ENCODE measurements at regions not wholly inside any gene's neighbourhood (a gene's known extent, or its start where the extent isn't known, plus 50 kb on each side); places are given as distances from the start of the nearest gene placed in this dataset.

GRCh38 chr4:110963662-110964280 lies 340.9 kb upstream of the PITX2 start:
- H3K27ac ChIP-seq (ENCODE audit: low read length), result no peak overlapping the region
- no peak overlapping the region for H3K9ac ChIP-seq (ENCODE audit: low read depth, low read length)
- ATAC-seq (ENCODE audit: insufficient read depth, low read depth) (no peak), DNase-seq (no peak)
- H3K27me3 ChIP-seq (ENCODE audit: insufficient read depth, low read length, poor library complexity), result no peaks in the 10 kb centered on the region
- no peaks in the 10 kb centered on the region for H3K4me1 ChIP-seq (ENCODE audit: insufficient read depth, low read length)
- no peak overlapping the region for H2AFZ ChIP-seq (ENCODE audit: low read depth, low read length)
- H3K79me2 ChIP-seq (ENCODE audit: insufficient read depth, low read length), result no peaks in the 10 kb centered on the region
- H3K4me3 ChIP-seq (ENCODE audit: low read depth in 1 of 2, low read length in 2 of 2), result no peak overlapping the region
- H4K20me1 ChIP-seq (ENCODE audit: insufficient read depth, low read length), result no peaks in the 10 kb centered on the region
- no peaks in the 10 kb centered on the region for H3K9me3 ChIP-seq (ENCODE audit: insufficient read depth, low read length, severe bottlenecking)
- H3K4me2 ChIP-seq (ENCODE audit: insufficient read depth, low read length), result no peak overlapping the region
- TF ChIP-seq CTCF (IDR thresholded peaks at IDR 0.05; ENCODE audit: borderline replicate concordance, extremely low read depth, low read length, poor library complexity, severe bottlenecking) (no peak), EZH2 (IDR thresholded peaks at IDR 0.05; ENCODE audit: borderline replicate concordance, low read depth, low read length, severe bottlenecking) (no peak)
- H3K36me3 ChIP-seq (ENCODE audit: insufficient read depth, low read length), result no peaks in the 10 kb centered on the region

- H3K4me2 ChIP-seq (ENCODE audit: insufficient read depth, low read length), result no peak overlapping the region
- H3K4me3 ChIP-seq (ENCODE audit: low read depth in 1 of 2, low read length in 2 of 2), result no peak overlapping the region
- H2AFZ ChIP-seq (ENCODE audit: low read depth, low read length), result no peak overlapping the region
- H3K9ac ChIP-seq (ENCODE audit: low read depth, low read length), result no peak overlapping the region
- peaks cover 3% of the 10 kb centered on the region for H3K27me3 ChIP-seq (ENCODE audit: insufficient read depth, low read length, poor library complexity)
- no peaks in the 10 kb centered on the region for H3K79me2 ChIP-seq (ENCODE audit: insufficient read depth, low read length)
- no peak overlapping the region for H3K27ac ChIP-seq (ENCODE audit: low read length)
- H4K20me1 ChIP-seq (ENCODE audit: insufficient read depth, low read length), result no peaks in the 10 kb centered on the region
- no peaks in the 10 kb centered on the region for H3K4me1 ChIP-seq (ENCODE audit: insufficient read depth, low read length)
- DNase-seq, result no peak
- no peaks in the 10 kb centered on the region for H3K9me3 ChIP-seq (ENCODE audit: insufficient read depth, low read length, severe bottlenecking)
- no peak for ATAC-seq (ENCODE audit: insufficient read depth, low read depth)
- no peaks in the 10 kb centered on the region for H3K36me3 ChIP-seq (ENCODE audit: insufficient read depth, low read length)
- TF ChIP-seq CTCF (IDR thresholded peaks at IDR 0.05; ENCODE audit: borderline replicate concordance, extremely low read depth, low read length, poor library complexity, severe bottlenecking) (no peak), EZH2 (IDR thresholded peaks at IDR 0.05; ENCODE audit: borderline replicate concordance, low read depth, low read length, severe bottlenecking) (no peak)
Measured at GRCh38 chr4:110967936-110968335, 345.1 kb upstream of the PITX2 start.

GRCh38 chr4:110970642-110971041 lies 347.8 kb upstream of the PITX2 start:
- Histone ChIP-seq H2AFZ (ENCODE audit: low read depth, low read length) (no peak overlapping the region), H3K27ac (ENCODE audit: low read length) (no peak overlapping the region), H3K9me3 (ENCODE audit: insufficient read depth, low read length, severe bottlenecking) (no peaks in the 10 kb centered on the region), H4K20me1 (ENCODE audit: insufficient read depth, low read length) (no peaks in the 10 kb centered on the region), H3K79me2 (ENCODE audit: insufficient read depth, low read length) (no peaks in the 10 kb centered on the region), H3K9ac (ENCODE audit: low read depth, low read length) (no peak overlapping the region), H3K27me3 (ENCODE audit: insufficient read depth, low read length, poor library complexity) (peaks cover 3% of the 10 kb centered on the region), H3K4me3 (ENCODE audit: low read depth in 1 of 2, low read length in 2 of 2) (no peak overlapping the region), H3K4me2 (ENCODE audit: insufficient read depth, low read length) (no peak overlapping the region), H3K4me1 (ENCODE audit: insufficient read depth, low read length) (no peaks in the 10 kb centered on the region), H3K36me3 (ENCODE audit: insufficient read depth, low read length) (no peaks in the 10 kb centered on the region)
- ATAC-seq (ENCODE audit: insufficient read depth, low read depth) (peak; percentile 77), DNase-seq (peak; percentile 60)
- TF ChIP-seq CTCF (IDR thresholded peaks at IDR 0.05; ENCODE audit: borderline replicate concordance, extremely low read depth, low read length, poor library complexity, severe bottlenecking) (peak; percentile 70), EZH2 (IDR thresholded peaks at IDR 0.05; ENCODE audit: borderline replicate concordance, low read depth, low read length, severe bottlenecking) (no peak)

All from DND-41 (cell line).